Smooth muscle cell (in vitro differentiated cells): ENCODE measurements at regions not wholly inside any gene's neighbourhood (a gene's known extent, or its start where the extent isn't known, plus 50 kb on each side); places are given as distances from the start of the nearest gene placed in this dataset.

ENCODE experiments used
- DNase-seq: peaks from one replicate; lab custom pipeline; 2025; ENCODE audit not compliant: unreplicated experiment; lab: John Stamatoyannopoulos, UW
- H2AFZ ChIP-seq: fragments of 200-600 bp; sonication (generic); 2 replicates; pipeline ENCODE4 v1.6.0; 2016; ENCODE audit warnings: antibody characterized with exemption, low read depth, mild to moderate bottlenecking
- H3F3A ChIP-seq: fragments of 200-600 bp; sonication (generic); 2 replicates; pipeline ENCODE4 v1.6.0; 2017; ENCODE audit warnings: antibody characterized with exemption, low read depth
- H3K27ac ChIP-seq: fragments of 200-600 bp; sonication (generic); 2 replicates; pipeline ENCODE4 v1.5.1; 2016; ENCODE audit warnings: low read depth, mild to moderate bottlenecking
- H3K27me3 ChIP-seq: fragments of 200-600 bp; sonication (generic); 2 replicates; pipeline ENCODE4 v1.6.1; 2016; ENCODE audit warnings: low read depth, mild to moderate bottlenecking
- H3K36me3 ChIP-seq: fragments of 200-600 bp; sonication (generic); 2 replicates; pipeline ENCODE4 v1.5.1; 2016; ENCODE audit warnings: low read depth
- H3K4me1 ChIP-seq: fragments of 200-600 bp; sonication (generic); 2 replicates; pipeline ENCODE4 v1.5.1; 2016; ENCODE audit warnings: low read depth
- H3K4me2 ChIP-seq: fragments of 200-600 bp; sonication (generic); 2 replicates; pipeline ENCODE4 v1.6.0; 2016; ENCODE audit warnings: mild to moderate bottlenecking
- H3K4me3 ChIP-seq: fragments of 200-600 bp; sonication (generic); 2 replicates; pipeline ENCODE4 v1.5.1; 2016; ENCODE audit warnings: mild to moderate bottlenecking
- H3K79me2 ChIP-seq: fragments of 200-600 bp; sonication (generic); 2 replicates; pipeline ENCODE4 v1.6.0; 2016; ENCODE audit warnings: low read depth, mild to moderate bottlenecking
- H3K9ac ChIP-seq: fragments of 200-600 bp; sonication (generic); 2 replicates; pipeline ENCODE4 v1.6.0; 2016; ENCODE audit warnings: low read depth
- H3K9me3 ChIP-seq: fragments of 200-600 bp; sonication (generic); replicated peaks from 2 replicates; pipeline ENCODE4 v1.5.1; 2016; ENCODE audit warnings: low read depth
- H4K20me1 ChIP-seq: fragments of 200-600 bp; sonication (generic); 2 replicates; pipeline ENCODE4 v1.6.0; 2016; ENCODE audit warnings: low read depth
- WGBS: methylation state at CpG from one replicate; pipeline ENCODE4 v1.1.7; 2016; ENCODE audit warnings: low lambda C conversion rate; 5-methylcytosine and 5-hydroxymethylcytosine counted together
- TF ChIP-seq, protein P1 (sequence below): fragments of 200-600 bp; sonication (generic); IDR thresholded peaks from 2 replicates; pipeline ENCODE4 v1.5.1; 2017; ENCODE audit warnings: borderline replicate concordance, mild to moderate bottlenecking, antibody characterized with exemption; ENCODE audit not compliant: insufficient read depth, poor library complexity, severe bottlenecking

DNA sequence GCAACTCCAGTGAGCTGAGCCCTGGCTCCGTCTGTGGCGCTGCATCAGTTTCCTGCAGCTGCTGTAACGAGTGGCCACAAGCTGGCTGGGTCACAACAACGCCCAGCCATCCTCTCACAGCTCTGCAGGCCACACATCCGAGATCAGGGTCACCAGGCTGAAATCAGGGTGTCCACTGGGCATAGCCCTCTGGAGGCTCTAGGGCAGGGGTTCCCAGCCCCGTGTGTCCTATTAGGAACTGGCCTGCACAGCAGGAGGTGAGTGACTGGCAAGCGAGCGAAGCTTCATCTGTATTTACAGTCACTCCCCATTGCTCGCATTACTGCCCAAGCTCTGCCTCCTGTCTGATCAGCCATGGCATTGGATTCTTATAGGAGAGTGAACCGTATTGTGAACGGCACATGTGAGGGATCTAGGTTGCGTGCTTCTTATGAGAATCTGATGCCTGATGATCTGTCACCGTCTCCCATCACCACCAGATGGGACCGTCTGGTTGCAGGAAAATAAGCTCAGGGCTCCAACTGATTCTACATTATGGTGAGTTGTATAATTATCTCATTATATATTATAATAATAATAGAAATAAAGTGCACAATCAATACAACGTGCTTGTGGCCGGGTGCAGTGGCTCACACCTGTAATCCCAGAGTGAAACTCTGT lies 176.5 kb downstream of the SEC14L1 start:
- Histone ChIP-seq H3K9me3 (no peaks in the 10 kb centered on the region), H3K79me2 (peaks cover 21% of the 10 kb centered on the region), H3K36me3 (no peaks in the 10 kb centered on the region), H3K27me3 (no peaks in the 10 kb centered on the region), H3K27ac (peak overlapping the region; percentile 67), H3K4me2 (no peak overlapping the region), H2AFZ (no peak overlapping the region), H3F3A (peaks cover 15% of the 10 kb centered on the region), H3K9ac (no peak overlapping the region), H4K20me1 (no peaks in the 10 kb centered on the region), H3K4me1 (peaks cover 32% of the 10 kb centered on the region), H3K4me3 (no peak overlapping the region)
- DNase-seq: no peak
- TF ChIP-seq, protein P1, sequence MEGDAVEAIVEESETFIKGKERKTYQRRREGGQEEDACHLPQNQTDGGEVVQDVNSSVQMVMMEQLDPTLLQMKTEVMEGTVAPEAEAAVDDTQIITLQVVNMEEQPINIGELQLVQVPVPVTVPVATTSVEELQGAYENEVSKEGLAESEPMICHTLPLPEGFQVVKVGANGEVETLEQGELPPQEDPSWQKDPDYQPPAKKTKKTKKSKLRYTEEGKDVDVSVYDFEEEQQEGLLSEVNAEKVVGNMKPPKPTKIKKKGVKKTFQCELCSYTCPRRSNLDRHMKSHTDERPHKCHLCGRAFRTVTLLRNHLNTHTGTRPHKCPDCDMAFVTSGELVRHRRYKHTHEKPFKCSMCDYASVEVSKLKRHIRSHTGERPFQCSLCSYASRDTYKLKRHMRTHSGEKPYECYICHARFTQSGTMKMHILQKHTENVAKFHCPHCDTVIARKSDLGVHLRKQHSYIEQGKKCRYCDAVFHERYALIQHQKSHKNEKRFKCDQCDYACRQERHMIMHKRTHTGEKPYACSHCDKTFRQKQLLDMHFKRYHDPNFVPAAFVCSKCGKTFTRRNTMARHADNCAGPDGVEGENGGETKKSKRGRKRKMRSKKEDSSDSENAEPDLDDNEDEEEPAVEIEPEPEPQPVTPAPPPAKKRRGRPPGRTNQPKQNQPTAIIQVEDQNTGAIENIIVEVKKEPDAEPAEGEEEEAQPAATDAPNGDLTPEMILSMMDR: no peak
- WGBS: 90% methylated on average over 16 of the region's 16 CpGs

DNA sequence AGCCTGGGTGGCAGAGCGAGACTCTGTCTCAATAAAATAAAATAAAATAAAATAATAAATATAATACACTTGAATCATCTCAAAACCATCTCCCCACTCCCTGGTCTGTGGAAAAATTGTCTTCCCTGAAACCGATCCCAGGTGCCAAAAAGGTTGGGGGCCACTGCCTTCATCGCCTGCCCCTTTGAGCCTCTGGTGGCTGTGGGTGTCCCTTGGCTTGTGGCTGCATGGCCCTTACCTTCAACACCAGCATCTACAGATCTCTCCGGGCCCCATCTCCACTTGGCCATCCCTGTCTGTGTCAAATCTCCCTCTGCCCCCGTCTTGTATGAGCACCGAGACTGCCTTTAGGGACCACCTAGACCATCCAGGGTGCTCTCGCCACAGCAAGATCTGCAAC lies 177.3 kb downstream of the SEC14L1 start:
- DNase-seq: no peak
- Histone ChIP-seq H3K4me1 (peaks cover 31% of the 10 kb centered on the region), H2AFZ (no peak overlapping the region), H3K79me2 (peaks cover 25% of the 10 kb centered on the region), H3K9me3 (no peaks in the 10 kb centered on the region), H3K9ac (no peak overlapping the region), H3F3A (peaks cover 15% of the 10 kb centered on the region), H4K20me1 (no peaks in the 10 kb centered on the region), H3K36me3 (no peaks in the 10 kb centered on the region), H3K27ac (peak overlapping the region; percentile 98), H3K4me2 (peak overlapping the region; percentile 93), H3K27me3 (no peaks in the 10 kb centered on the region), H3K4me3 (no peak overlapping the region)
- 94% methylated on average over 7 of the region's 7 CpGs for WGBS
- TF ChIP-seq, protein P1: no peak

DNA sequence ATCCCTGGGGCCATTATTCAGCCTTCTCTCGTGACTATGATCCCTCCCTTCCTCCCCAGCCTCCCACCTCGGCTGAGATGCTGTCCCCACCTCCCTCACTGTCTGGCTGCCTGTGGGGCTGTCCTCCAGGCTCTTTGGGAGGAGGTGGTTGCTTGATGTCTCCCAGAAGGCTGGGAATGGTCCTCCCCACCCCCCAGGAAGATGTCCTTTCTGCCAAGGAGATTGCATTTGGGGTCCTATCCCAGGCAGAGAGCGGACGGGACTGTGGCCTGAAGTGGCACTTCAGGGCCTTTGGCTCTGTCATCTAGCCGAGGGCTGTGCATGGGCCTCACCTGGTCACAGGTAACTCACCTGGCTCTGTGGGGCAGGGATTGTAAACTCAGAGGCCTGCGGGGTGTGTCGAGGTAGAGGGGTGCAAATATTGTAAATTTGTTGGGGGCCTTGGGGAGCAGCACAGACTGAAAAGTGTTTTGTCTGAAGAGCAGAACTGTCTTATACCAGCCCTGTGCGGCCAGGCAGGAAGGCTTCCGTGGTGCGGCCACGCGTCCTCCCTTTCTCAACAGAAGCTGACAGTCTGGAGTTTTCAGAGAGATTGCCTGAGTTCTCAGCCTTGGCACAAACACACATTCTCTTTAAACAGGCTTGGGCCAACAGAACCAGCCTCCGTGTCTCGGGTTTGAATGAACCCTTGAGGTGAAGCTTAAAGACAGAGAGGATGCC lies 177.9 kb downstream of the SEC14L1 start:
- WGBS: 42% methylated on average over 14 of the region's 14 CpGs
- DNase-seq: no peak

More for the DNA sequence above, 177.9 kb downstream of the SEC14L1 start:
- H3F3A ChIP-seq: peaks cover 20% of the 10 kb centered on the region
- H3K27ac ChIP-seq: peak overlapping the region; percentile 98
- no peaks in the 10 kb centered on the region for H3K9me3 ChIP-seq
- peak overlapping the region; percentile 93 for H3K4me2 ChIP-seq
- H3K4me3 ChIP-seq: peak overlapping the region; percentile 46
- H3K9ac ChIP-seq: peak overlapping the region; percentile 91
- H2AFZ ChIP-seq: no peak overlapping the region
- TF ChIP-seq, protein P1: no peak
- no peaks in the 10 kb centered on the region for H3K36me3 ChIP-seq
- H3K4me1 ChIP-seq: peaks cover 25% of the 10 kb centered on the region
- no peaks in the 10 kb centered on the region for H3K27me3 ChIP-seq
- H3K79me2 ChIP-seq: peaks cover 25% of the 10 kb centered on the region
- H4K20me1 ChIP-seq: no peaks in the 10 kb centered on the region
